Fibroblast of villous mesenchyme (primary cell): ENCODE measurements at regions not wholly inside any gene's neighbourhood (a gene's known extent, or its start where the extent isn't known, plus 50 kb on each side); places are given as distances from the start of the nearest gene placed in this dataset.

Experiments
- DNase-seq: peaks from one replicate; pipeline ENCODE4 v3.0.0-alpha.2; 2010; ENCODE audit warnings: low read depth
- H3K4me3 ChIP-seq: 2 replicates; pipeline ENCODE4 v1.5.1; 2011; ENCODE audit warnings: low read depth, mild to moderate bottlenecking, low read length
- TF ChIP-seq, protein P1 (sequence below): IDR thresholded peaks from 2 replicates; pipeline ENCODE4 v1.5.1; 2012; ENCODE audit warnings: low read depth, mild to moderate bottlenecking, low read length; ENCODE audit not compliant: insufficient read depth

DNA sequence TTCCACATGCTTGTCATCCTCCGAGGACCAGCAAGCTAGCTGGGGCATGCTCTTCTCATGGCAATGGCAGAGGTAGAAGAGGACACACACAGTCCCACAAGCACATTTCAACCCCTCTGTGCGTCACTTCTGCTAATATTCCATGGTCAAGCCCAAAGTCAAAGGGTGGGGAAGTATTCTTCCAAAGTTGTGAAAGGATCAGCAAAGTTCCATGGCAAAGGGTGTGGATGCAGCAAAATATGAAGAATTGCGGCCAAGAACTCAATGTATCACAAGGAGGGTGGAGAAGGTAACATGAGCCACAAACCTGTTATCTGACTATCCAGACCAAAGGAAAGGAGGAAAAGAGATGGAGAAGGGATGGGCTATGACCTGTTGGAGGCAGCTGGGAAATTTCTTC, 71.2 kb upstream of the SNRK start:
- TF ChIP-seq, protein P1, sequence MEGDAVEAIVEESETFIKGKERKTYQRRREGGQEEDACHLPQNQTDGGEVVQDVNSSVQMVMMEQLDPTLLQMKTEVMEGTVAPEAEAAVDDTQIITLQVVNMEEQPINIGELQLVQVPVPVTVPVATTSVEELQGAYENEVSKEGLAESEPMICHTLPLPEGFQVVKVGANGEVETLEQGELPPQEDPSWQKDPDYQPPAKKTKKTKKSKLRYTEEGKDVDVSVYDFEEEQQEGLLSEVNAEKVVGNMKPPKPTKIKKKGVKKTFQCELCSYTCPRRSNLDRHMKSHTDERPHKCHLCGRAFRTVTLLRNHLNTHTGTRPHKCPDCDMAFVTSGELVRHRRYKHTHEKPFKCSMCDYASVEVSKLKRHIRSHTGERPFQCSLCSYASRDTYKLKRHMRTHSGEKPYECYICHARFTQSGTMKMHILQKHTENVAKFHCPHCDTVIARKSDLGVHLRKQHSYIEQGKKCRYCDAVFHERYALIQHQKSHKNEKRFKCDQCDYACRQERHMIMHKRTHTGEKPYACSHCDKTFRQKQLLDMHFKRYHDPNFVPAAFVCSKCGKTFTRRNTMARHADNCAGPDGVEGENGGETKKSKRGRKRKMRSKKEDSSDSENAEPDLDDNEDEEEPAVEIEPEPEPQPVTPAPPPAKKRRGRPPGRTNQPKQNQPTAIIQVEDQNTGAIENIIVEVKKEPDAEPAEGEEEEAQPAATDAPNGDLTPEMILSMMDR, result no peak
- H3K4me3 ChIP-seq, result no peak overlapping the region
- no peak for DNase-seq

DNA sequence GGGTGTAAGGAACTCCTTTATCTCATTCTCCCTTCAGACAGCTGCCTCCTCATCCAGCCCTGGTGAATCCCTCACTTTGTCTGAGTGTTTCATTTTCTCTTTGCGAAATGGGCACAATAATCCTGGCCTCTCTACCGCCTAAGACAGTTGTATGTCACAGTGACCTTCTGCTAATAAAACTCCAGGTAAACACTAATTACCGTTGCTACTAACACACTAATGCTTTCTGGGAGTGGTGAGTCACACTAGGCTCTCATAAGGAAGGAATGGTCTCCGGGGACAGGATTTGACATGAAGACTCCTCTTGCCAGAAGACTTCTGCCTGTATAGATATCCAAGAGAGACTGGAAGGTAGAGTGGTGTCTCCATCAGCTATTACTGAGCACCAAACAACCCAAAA, 71.7 kb upstream of the SNRK start:
- TF ChIP-seq, protein P1, result no peak
- no peak overlapping the region for H3K4me3 ChIP-seq
- DNase-seq, result peak; percentile 50

DNA sequence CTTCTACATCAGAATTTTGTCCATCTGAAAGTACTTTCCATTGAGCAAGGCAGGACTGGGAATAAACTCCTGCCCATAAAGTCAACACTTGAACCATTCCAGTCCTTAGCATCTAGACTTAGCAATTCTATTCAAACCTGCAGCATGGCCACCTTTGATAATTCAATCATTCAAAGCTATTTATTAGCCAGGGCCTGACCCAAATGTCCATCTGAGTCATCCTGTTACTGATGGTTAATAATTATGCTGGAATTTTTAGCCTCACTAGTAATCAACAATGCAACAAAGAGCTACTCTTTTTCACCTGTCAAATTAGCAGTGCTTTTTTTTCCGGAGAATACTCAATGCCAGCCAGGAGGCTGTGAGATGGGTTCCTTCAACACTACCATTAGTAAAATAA, 72.7 kb upstream of the SNRK start:
- H3K4me3 ChIP-seq, result no peak overlapping the region
- TF ChIP-seq, protein P1, result no peak
- DNase-seq, result no peak

DNA sequence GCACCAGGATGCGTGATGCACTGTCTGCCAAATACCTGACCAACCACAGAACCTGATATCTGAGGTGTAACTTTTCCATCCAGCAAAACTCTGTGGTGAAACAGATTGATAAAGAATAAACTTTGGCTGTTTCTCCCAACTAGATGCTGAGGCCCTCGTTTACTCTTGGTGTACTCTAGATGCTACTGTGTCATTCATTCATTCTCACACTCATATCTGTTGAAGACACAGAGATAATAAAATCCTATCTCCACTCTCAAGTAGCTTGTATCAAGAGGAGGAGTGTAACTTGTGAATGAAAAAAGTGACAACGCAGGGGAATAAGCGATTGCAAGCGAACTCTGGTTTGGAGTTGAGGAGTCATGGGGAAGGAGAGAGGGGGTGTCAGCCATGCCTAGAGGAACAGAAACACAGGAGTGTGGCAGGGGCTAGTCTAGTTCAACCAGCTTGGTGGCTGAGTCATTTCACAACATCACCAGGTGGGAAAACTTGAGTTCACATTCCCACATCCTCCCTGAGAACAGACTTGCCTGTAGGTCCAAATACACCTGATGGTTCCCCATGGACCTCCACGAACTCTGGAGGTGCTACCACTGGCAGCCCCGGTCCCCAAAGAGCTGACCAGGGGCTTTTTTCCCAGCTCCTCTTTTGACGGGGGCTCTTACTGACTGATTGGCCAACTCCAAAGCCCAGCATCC, 73.3 kb upstream of the SNRK start:
- H3K4me3 ChIP-seq, result no peak overlapping the region
- TF ChIP-seq, protein P1, result no peak
- DNase-seq, result no peak

DNA sequence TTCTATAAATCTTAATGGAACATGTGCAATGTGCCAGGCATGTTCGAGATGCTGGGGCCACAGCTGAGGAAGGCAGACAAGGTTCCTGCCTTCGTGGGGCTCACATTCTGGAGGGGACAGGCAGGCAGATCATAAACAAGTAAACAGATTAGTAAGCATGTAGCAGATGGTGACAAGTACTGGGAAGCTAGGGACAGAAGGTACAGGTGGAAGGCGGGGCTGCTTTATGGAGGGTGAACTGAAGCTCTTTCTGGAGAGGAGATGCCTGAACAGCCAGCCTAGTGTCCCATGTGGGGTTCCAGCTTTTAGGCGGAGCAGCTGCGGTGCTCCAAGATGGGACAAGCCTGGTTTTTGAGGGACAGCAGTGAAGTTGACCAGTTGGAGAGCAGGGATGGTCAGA, 74.7 kb upstream of the SNRK start:
- TF ChIP-seq, protein P1, result no peak
- DNase-seq, result no peak
- H3K4me3 ChIP-seq, result no peak overlapping the region

DNA sequence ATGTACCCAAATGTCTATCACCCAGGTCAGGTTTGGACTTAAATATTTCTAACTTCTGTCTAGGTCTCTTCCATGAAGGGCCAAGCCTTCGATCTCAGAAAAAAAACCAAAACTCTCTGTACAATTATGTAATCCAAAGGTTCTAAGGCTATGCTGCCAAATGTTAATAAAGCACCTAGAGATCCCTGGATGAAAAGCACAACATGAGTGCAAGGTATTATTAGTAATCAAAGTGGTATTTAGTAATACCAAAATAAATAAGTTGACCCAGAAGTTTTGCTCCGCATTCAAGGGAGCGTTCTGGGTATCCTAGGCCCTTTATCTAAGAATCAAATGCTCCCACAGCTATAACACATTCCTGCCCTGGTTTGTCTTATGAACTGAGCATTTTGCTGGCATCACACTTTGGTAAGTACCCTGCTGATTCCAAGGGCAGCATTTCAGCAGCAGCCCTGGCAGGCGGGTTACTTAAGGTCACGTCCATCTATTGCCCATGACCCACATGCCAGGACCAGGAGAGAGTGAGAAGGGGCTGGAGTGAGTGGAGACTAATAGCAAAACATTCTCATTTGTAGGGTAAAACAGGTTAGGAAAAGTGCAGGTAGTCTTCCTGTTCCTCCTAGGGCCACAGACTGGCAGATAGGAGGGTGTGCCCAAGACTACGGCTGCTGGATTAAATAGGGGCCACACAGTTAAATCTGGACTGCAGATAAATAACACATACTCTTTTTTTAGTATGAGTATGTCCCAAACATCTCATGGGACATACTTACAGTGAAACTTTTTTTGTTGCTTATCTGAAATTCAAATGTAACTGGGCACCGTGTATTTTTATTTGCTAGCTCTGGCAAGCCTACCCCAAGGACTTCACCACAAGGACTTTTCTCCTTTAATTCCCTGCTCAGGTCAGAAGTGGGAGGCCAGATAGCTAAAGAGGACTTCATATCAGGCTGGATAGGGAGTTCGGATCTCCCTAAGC, 76.0 kb upstream of the SNRK start:
- TF ChIP-seq, protein P1, result no peak
- H3K4me3 ChIP-seq, result no peak overlapping the region
- no peak for DNase-seq
